Motor neuron (in vitro differentiated cells): ENCODE measurements at regions not wholly inside any gene's neighbourhood (a gene's known extent, or its start where the extent isn't known, plus 50 kb on each side); places are given as distances from the start of the nearest gene placed in this dataset.

Experiments used
- ATAC-seq, 8 experiments: fragments of 200-7000 bp; cut with Tn5 transposase; replicated peaks in 6 of 8; 2 replicates each; pipeline ENCODE4 v1.8.0; 2021; ENCODE audit warnings: mild to moderate bottlenecking in 8 of 8, moderate library complexity in 8 of 8
- H3K27ac ChIP-seq, 2 donors: fragments of 250-450 bp; sonication (Bioruptor Pico); 2 replicates each; pipeline ENCODE4 v1.9.0; 2021; ENCODE audit warnings: antibody characterized with exemption in 2 of 2, mild to moderate bottlenecking in 2 of 2, moderate library complexity in 1 of 2
- H3K4me1 ChIP-seq, 2 donors: fragments of 250-450 bp; sonication (Bioruptor Pico); replicated peaks in 1 of 2; 2 replicates each; pipeline ENCODE4 v1.6.1; 2021; ENCODE audit warnings: antibody characterized with exemption in 2 of 2, mild to moderate bottlenecking in 2 of 2, moderate library complexity in 1 of 2
- H3K4me3 ChIP-seq, 5 donors: fragments of 250-450 bp; sonication (Bioruptor Pico); 2 replicates each; pipeline ENCODE4 v1.9.0; 2021; ENCODE audit warnings: antibody characterized with exemption in 5 of 5, mild to moderate bottlenecking in 5 of 5, moderate library complexity in 4 of 5
- WGBS, 10 experiments: fragments of 450-650 bp; shearing (Covaris generic); methylation state at CpG; one replicate each; pipeline ENCODE4 v1.0.0; 2022; 5-methylcytosine and 5-hydroxymethylcytosine counted together
- in situ Hi-C, 9 experiments: fragments of 400-800 bp; cut with MboI; loops; one replicate each; pipeline ENCODE4 v1.15.0; 2021; ENCODE audit warnings: low sequenced_read_pairs in 9 of 9, low pct_unique_long_range_greater_than_20kb in 2 of 9; ENCODE audit not compliant: unreplicated experiment in 9 of 9

GRCh38 chr11:27837895-27838563 is 137.8 kb upstream of the BDNF start:
- in situ Hi-C loops: no loop called here
- no peaks in the 10 kb centered on the region for H3K4me1 ChIP-seq
- 33 to 100% (median 47%) methylated on average over 1 to 2 of the region's 2 CpGs; no CpG with 5 or more reads in 4 of the 10 experiments for WGBS, 10 experiments
- no peak for ATAC-seq
- H3K4me3 ChIP-seq: no peak overlapping the region
- H3K27ac ChIP-seq: no peak overlapping the region

- H3K27ac ChIP-seq: no peak overlapping the region
- no peak for ATAC-seq
- no peak overlapping the region for H3K4me3 ChIP-seq
- in situ Hi-C loops: no loop called here
- no peaks in the 10 kb centered on the region for H3K4me1 ChIP-seq
- 60 to 89% (median 80%) methylated on average over 1 of the region's 3 CpGs; no CpG with 5 or more reads in 7 of the 10 experiments for WGBS, 10 experiments
Observed at GRCh38 chr11:27830206-27830605, 130.0 kb upstream of the BDNF start.

DNA sequence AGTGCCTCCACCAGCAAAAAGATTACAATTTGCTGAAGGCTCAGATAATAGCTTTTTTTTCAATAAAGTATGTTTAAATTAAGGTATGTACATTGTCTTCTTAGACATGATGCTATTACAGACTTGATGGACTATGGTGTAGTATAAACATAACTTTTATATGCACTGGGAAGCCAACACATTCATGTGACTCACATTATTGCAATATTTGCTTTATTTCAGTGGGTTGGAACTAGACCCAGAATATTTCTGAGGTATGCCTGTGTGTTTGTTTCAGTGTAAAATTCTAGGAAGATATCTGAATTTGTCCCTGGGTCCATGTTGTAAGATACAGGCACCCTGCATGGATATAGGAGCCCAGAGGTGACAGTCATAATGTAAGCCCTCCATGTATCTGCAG is 120.0 kb upstream of the BDNF start:
- Histone ChIP-seq H3K4me1 (no peaks in the 10 kb centered on the region), H3K4me3 (no peak overlapping the region), H3K27ac (no peak overlapping the region)
- ATAC-seq: no peak
- in situ Hi-C loops: no loop called here

GRCh38 chr11:27816197-27816596 is 115.9 kb upstream of the BDNF start:
- no peak for ATAC-seq
- H3K27ac ChIP-seq: no peak overlapping the region
- H3K4me1 ChIP-seq: no peaks in the 10 kb centered on the region
- 11 to 100% (median 93%) methylated on average over 1 of the region's 1 CpG; no CpG with 5 or more reads in 4 of the 10 experiments for WGBS, 10 experiments
- in situ Hi-C loops: no loop called here
- no peak overlapping the region for H3K4me3 ChIP-seq

- in situ Hi-C loops: no loop called here
- ATAC-seq: no peak
- Histone ChIP-seq H3K4me1 (no peaks in the 10 kb centered on the region), H3K4me3 (no peak overlapping the region), H3K27ac (no peak overlapping the region)
- WGBS, 10 experiments: 80 to 100% (median 100%) methylated on average over 1 of the region's 2 CpGs; no CpG with 5 or more reads in 5 of the 10 experiments
Observed at GRCh38 chr11:27812341-27812740, 112.1 kb upstream of the BDNF start.

GRCh38 chr11:27807596-27807995 is 107.3 kb upstream of the BDNF start:
- Histone ChIP-seq H3K27ac (no peak overlapping the region), H3K4me1 (no peaks in the 10 kb centered on the region), H3K4me3 (no peak overlapping the region)
- 8 to 92% (median 73%) methylated on average over 1 to 2 of the region's 2 CpGs; no CpG with 5 or more reads in 2 of the 10 experiments for WGBS, 10 experiments
- ATAC-seq: no peak
- in situ Hi-C loops: no loop called here

- no peak for ATAC-seq
- 33 to 86% (median 83%) methylated on average over 1 of the region's 19 CpGs; no CpG with 5 or more reads in 6 of the 10 experiments for WGBS, 10 experiments
- no peaks in the 10 kb centered on the region for H3K4me1 ChIP-seq
- H3K4me3 ChIP-seq: no peak overlapping the region
- no peak overlapping the region for H3K27ac ChIP-seq
- in situ Hi-C loops: no loop called here
Observed at GRCh38 chr11:27806122-27806521, 105.9 kb upstream of the BDNF start.

DNA sequence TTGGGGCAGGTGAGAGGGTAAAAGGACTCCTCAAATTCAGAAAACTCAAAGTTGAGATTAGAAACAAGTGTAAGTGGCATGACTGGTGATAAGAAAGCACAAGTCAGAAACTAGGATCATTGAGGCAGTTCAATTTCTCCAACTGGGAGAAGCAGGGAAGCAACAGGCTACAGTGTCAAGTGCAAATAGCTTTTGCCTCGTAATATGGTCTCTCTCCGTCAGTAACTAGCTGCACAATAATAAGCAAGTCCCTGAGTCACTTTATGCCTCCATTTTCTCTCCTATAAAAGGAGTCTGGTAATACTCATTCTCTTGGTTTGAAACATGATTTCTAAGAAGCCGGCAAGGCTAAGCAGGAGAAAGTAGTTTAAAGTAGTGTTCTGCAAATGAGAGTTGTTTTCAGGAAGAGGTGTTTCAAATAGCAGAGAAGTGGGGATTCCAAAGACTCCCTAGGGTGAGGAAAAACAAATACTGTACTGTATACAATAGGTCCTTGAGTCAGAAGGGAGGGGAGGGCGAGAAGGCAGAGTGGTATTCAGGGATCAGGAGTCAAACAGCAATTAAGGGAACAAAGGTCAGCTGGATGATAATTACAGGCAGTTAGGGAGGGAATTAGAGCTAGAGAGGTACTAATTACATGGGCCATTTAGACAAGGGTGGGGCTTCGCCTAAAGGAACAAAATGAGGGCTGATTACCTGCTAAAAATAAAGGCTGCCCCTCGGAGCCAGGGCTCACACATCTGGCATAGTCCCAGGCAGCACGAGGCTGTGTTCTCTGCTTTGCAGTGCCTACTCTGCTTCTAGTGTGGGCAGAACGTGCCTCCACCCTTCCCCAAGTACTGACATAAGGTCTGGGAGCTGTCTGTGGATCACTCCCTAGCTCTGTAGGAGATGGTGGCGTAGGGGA is 96.0 kb upstream of the BDNF start:
- 0 to 23% (median 8%) methylated on average over 1 to 8 of the region's 9 CpGs for WGBS, 10 experiments
- H3K27ac ChIP-seq: no peak overlapping the region

DNA sequence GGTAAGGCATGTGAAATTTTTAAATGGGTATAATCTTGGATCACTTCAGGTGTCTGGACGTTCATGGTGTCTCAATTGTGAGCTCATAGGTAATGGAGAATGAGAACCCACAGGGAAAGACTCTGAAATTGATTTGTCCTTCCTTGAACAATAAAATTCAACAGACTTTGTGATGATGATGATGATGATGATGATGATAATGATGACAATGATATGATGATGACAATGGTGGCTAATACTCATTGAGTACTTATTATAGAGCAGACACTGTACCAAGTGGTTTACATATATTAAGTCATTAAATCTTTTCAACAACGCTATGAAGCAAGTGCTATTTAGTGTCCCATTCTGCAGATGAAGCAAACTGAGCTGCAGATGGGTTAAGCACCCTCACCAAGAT is 86.6 kb upstream of the BDNF start:
- 0 to 83% (median 31%) methylated on average over 1 to 2 of the region's 2 CpGs for WGBS, 10 experiments
- Histone ChIP-seq H3K4me1 (no peaks in the 10 kb centered on the region), H3K4me3 (no peak overlapping the region), H3K27ac (no peak overlapping the region)
- no peak for ATAC-seq
- in situ Hi-C loops: no loop called here

More for the DNA sequence above, 96.0 kb upstream of the BDNF start:
- ATAC-seq: peak in 2 of 8 experiments; percentile 49 to 66
- no peak overlapping the region for H3K4me3 ChIP-seq
- in situ Hi-C loops: no loop called here
- H3K4me1 ChIP-seq: no peaks in the 10 kb centered on the region

DNA sequence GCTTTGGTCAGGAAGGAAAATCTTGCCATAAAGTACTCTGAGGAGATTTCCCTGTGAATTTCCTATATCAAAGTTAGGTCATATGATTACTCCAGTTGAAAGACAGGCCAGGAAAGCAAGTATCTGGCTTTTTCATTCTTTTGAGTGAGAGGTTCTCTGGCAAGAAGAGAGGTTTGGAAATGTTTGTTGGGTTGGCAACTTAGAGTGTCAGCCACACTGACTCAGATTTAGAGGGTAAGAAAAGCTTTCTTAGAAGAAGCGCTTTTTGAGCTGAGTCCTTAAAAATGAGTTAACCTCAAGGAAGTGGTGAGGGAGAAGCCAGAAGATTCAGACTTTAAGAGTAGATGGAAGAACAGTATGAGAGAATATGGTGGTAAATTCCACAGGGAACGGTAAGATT is 86.1 kb upstream of the BDNF start:
- H3K27ac ChIP-seq: no peak overlapping the region

DNA sequence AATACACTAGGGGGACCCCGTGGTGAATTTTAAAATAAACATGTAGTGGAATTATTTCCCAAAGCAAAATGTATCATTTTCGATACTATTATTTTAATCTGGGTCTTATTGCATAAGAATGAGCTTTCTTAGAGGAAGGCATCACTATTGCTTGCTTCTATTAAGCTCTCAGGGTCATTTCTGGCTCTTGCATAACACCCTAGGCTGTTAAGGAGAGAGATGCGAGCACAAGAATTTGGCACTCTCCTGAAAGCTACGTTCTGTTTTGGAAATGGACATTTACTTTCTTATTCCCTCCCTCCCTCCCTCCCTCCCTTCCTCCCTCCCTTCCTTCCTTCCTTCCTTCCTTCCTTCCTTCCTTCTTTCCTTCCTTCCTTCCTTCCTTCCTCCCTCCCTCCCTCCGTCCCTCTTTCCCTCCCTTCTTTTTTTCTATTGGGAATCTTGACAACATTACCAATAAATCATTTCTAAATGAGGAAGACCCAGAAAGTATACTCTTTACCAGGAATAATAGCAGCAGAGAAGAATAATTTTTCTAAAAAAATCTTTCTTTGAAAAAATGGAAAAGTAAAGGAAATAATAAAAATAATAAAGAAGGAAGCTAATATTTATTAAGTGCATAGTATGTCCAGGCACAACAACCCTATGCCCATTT is 83.6 kb upstream of the BDNF start:
- ATAC-seq: no peak
- no peak overlapping the region for H3K27ac ChIP-seq
- in situ Hi-C loops: no loop called here
- no peaks in the 10 kb centered on the region for H3K4me1 ChIP-seq
- no peak overlapping the region for H3K4me3 ChIP-seq
- WGBS, 10 experiments: 0 to 89% (median 40%) methylated on average over 1 to 3 of the region's 5 CpGs; no CpG with 5 or more reads in 1 of the 10 experiments

More for the DNA sequence above, 86.1 kb upstream of the BDNF start:
- Histone ChIP-seq H3K4me3 (no peak overlapping the region), H3K4me1 (no peaks in the 10 kb centered on the region)
- no peak for ATAC-seq
- WGBS, 10 experiments: 3 to 100% (median 81%) methylated on average over 2 of the region's 2 CpGs
- in situ Hi-C loops: no loop called here

DNA sequence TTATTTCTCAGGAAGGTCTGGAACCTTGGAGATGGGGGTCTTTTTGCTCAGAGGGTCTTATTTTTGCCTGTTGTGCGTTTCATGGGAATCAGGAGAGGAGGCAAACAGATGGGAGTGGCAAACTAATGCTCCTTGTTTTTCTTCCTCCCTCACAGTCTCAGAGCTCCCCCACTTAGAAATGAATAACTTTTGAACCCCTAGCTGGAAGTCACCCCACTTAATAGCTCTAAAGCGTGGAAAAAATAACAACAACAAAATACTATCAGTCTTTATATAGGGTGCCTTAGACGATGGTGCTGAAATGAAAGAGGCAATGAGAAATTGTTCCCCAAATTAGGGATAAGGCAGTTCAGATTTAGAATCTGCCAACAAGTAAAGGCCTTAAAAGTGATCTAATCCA is 76.8 kb upstream of the BDNF start:
- no peak for ATAC-seq
- Histone ChIP-seq H3K27ac (no peak overlapping the region), H3K4me3 (no peak overlapping the region), H3K4me1 (no peaks in the 10 kb centered on the region)
- in situ Hi-C loops: no loop called here
- WGBS, 10 experiments: 15 to 84% (median 63%) methylated on average over 1 to 3 of the region's 3 CpGs

- in situ Hi-C loops: no loop called here
- peak in 2 of 8 experiments; percentile 56 to 72 for ATAC-seq
- no peak overlapping the region for H3K27ac ChIP-seq
- 0 to 58% (median 28%) methylated on average over 1 of the region's 1 CpG; no CpG with 5 or more reads in 4 of the 10 experiments for WGBS, 10 experiments
- H3K4me3 ChIP-seq: no peak overlapping the region
- H3K4me1 ChIP-seq: no peaks in the 10 kb centered on the region
Observed at GRCh38 chr11:27773884-27774283, 73.6 kb upstream of the BDNF start.
